ENCODE measurements at regions not wholly inside any gene's neighbourhood (a gene's known extent, or its start where the extent isn't known, plus 50 kb on each side); places are given as distances from the start of the nearest gene placed in this dataset.

GRCh38 chrX:724256-724655 is 93.7 kb downstream of the SHOX start:
- TF ChIP-seq CTCF (IDR thresholded peaks at IDR 0.05; ENCODE audit: insufficient read depth, low read length, poor library complexity, severe bottlenecking) = no peak
- DNase-seq (ENCODE audit: low read depth) = no peak
- no peaks in the 10 kb centered on the region for H3K36me3 ChIP-seq (ENCODE audit: control insufficient read depth, insufficient read depth, low read length)
- H3K4me3 ChIP-seq (ENCODE audit: low read depth, low read length) = no peak overlapping the region
- no peaks in the 10 kb centered on the region for H3K27me3 ChIP-seq (ENCODE audit: control insufficient read depth, insufficient read depth, low read length)

- no peaks in the 10 kb centered on the region for H3K36me3 ChIP-seq (ENCODE audit: control insufficient read depth, insufficient read depth, low read length)
- TF ChIP-seq CTCF (IDR thresholded peaks at IDR 0.05; ENCODE audit: insufficient read depth, low read length, poor library complexity, severe bottlenecking) = no peak
- H3K27me3 ChIP-seq (ENCODE audit: control insufficient read depth, insufficient read depth, low read length) = no peaks in the 10 kb centered on the region
- H3K4me3 ChIP-seq (ENCODE audit: low read depth, low read length) = no peak overlapping the region
- DNase-seq (ENCODE audit: low read depth) = no peak
These were observed 93.2 kb downstream of the SHOX start for GRCh38 chrX:723781-724180.

- no peak for DNase-seq (ENCODE audit: low read depth)
- Histone ChIP-seq H3K27me3 (ENCODE audit: control insufficient read depth, insufficient read depth, low read length) (no peaks in the 10 kb centered on the region), H3K36me3 (ENCODE audit: control insufficient read depth, insufficient read depth, low read length) (no peaks in the 10 kb centered on the region), H3K4me3 (ENCODE audit: low read depth, low read length) (no peak overlapping the region)
- no peak for TF ChIP-seq CTCF (IDR thresholded peaks at IDR 0.05; ENCODE audit: insufficient read depth, low read length, poor library complexity, severe bottlenecking)
These were observed 90.8 kb downstream of the SHOX start for GRCh38 chrX:721354-721753.

- no peak for DNase-seq (ENCODE audit: low read depth)
- Histone ChIP-seq H3K27me3 (ENCODE audit: control insufficient read depth, insufficient read depth, low read length) (no peaks in the 10 kb centered on the region), H3K36me3 (ENCODE audit: control insufficient read depth, insufficient read depth, low read length) (no peaks in the 10 kb centered on the region), H3K4me3 (ENCODE audit: low read depth, low read length) (no peak overlapping the region)
- TF ChIP-seq CTCF (IDR thresholded peaks at IDR 0.05; ENCODE audit: insufficient read depth, low read length, poor library complexity, severe bottlenecking) = no peak
These were observed 90.2 kb downstream of the SHOX start for GRCh38 chrX:720825-721224.

- H3K36me3 ChIP-seq (ENCODE audit: control insufficient read depth, insufficient read depth, low read length) = no peaks in the 10 kb centered on the region
- no peaks in the 10 kb centered on the region for H3K27me3 ChIP-seq (ENCODE audit: control insufficient read depth, insufficient read depth, low read length)
- no peak for TF ChIP-seq CTCF (IDR thresholded peaks at IDR 0.05; ENCODE audit: insufficient read depth, low read length, poor library complexity, severe bottlenecking)
- DNase-seq (ENCODE audit: low read depth) = no peak
- no peak overlapping the region for H3K4me3 ChIP-seq (ENCODE audit: low read depth, low read length)
These were observed 89.7 kb downstream of the SHOX start for GRCh38 chrX:720250-720649.

- H3K27me3 ChIP-seq (ENCODE audit: control insufficient read depth, insufficient read depth, low read length) = no peaks in the 10 kb centered on the region
- no peak overlapping the region for H3K4me3 ChIP-seq (ENCODE audit: low read depth, low read length)
- no peak for TF ChIP-seq CTCF (IDR thresholded peaks at IDR 0.05; ENCODE audit: insufficient read depth, low read length, poor library complexity, severe bottlenecking)
- DNase-seq (ENCODE audit: low read depth) = no peak
- H3K36me3 ChIP-seq (ENCODE audit: control insufficient read depth, insufficient read depth, low read length) = no peaks in the 10 kb centered on the region
These were observed 85.5 kb downstream of the SHOX start for GRCh38 chrX:716136-716535.
